GM21447 (cell line): ENCODE measurements at regions not wholly inside any gene's neighbourhood (a gene's known extent, or its start where the extent isn't known, plus 50 kb on each side); places are given as distances from the start of the nearest gene placed in this dataset.
"Not testable (repeated sequence)": the region's sequence is repeated elsewhere in the genome, so short reads cannot be mapped to it uniquely, and the experiment has no call there.

Experiments used
- ATAC-seq: cut with Tn5 transposase; IDR thresholded peaks from one replicate; pipeline ENCODE4 v1.9.1; 2021; ENCODE audit not compliant: unreplicated experiment

DNA sequence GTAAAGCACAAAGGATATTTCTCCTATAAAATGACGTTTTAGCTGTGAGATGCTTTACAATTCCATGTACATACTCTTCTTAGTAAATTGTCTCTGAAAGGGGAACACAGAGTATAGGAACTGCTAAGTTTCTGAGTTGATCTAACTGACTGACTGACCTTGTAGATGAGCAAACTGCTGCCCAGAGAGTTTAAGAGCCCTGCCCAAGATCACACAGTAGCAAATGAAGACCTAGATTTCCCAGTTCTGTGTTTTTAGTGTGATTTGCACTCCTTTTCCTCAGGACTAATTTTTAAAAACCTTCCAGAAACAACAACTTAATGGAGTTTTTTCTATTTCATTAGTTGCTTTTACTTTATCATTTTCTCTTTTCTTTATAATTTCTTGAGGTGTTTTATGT lies 247.7 kb downstream of the PDCD6IP start:
- ATAC-seq = no peak

DNA sequence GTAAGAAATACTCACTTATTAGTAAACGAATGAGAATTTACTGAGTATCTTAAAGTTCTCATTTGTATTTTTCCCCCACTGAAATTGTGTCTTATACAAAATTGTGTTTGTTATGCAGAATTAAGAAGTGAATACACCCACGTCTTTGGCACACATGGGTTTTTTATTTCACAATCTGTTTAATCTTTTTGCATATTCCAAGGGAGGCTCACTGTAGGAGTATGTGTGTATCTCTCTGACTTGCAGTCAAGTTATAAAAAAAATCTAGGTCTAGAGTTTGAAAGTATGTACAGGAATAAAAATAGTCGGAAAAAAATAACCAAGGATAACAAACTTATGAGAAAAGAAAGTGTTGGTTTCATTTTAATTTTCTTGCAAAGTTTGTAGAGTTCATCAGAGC lies 255.2 kb downstream of the PDCD6IP start:
- ATAC-seq = no peak

DNA sequence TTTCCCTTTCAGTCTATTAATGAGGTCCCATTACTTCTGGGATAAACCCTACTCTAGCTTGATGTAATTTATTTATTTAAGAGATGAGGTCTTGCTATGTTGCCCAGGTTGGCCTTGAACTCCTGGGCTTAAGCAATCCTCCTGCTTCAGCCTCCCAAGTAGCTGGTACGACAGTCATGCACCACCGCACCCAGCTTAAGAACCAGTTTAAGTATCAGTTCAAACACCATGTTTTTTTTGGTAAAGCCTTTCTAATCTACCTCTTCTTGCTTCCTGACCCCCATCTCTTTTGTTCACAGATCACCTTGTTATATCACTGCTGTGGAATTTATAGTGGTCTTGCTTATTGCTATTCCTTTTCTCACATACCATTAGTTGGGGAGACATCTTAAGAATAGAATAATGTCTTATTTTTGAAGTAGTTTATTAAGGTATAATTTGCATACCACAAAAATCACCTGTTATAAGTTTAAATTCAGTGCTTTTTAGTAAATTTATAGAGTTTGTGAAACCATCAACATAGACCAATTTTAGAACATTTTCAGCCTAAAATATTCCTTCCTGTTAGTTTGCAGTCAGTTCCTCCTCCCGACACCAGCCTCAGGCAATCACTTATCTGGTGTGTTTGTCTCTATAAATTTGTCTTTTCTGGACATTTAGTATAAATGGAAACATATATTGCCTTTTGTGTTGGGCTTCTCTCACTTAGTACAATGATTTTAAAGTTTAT lies 257.9 kb downstream of the PDCD6IP start:
- peak; percentile 26 for ATAC-seq

DNA sequence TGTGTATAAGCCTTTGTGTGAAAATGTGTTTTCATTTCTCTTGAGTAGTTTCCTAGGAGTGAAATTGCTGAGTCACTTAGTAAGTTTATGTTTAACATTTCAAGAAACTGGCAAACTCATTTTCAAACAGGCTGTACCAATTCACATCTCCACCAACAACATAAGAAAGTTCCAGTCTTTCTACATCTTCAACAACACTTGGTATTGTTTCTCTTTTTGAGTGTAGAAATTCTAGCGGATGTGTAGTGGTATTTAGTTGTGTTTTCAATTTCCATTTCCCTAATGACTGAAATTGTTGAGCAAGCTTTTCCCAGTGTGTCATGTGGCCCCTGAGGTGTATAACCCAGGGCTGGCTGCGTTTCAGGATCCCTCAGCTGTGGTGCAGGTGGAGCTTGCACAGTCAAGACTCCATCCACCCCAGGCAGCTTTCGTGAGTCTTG lies 258.5 kb downstream of the PDCD6IP start:
- peak; percentile 94 for ATAC-seq

DNA sequence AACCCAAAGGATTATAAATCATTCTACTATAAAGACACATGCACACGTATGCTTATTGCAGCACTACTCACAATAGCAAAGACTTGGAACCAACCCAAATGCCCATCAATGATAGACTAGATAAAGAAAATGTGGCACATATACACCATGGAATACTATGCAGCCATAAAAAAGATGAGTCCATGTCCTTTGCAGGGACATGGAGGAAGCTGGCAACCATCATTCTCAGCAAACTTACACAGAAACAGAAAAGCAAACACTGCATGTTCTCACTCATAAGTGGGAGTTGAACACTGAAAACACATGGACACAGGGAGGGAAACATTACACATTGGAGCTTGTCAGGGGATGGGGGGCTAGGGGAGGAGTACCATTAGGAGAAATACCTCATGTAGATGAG lies 262.6 kb downstream of the PDCD6IP start:
- ATAC-seq = not testable (repeated sequence)

DNA sequence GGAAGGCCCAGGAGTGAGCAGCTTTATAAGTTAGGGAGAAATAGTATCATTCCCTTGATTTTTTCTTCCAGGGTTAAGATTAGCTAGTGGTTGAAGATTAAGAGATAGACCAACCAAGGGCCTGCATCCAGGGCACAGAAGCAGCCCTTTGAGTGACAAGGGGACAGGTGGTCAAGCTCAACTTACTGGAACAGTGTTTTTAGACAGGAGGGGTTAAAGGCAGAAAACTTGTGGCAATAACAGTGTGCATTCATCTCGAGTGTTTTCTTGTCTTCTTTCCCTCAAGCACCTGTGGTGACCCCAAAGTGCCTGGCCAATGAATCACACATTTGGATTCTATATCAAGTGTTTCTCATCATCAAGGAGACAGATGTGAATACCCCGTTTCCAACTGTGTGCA lies 267.5 kb downstream of the PDCD6IP start:
- no peak for ATAC-seq

DNA sequence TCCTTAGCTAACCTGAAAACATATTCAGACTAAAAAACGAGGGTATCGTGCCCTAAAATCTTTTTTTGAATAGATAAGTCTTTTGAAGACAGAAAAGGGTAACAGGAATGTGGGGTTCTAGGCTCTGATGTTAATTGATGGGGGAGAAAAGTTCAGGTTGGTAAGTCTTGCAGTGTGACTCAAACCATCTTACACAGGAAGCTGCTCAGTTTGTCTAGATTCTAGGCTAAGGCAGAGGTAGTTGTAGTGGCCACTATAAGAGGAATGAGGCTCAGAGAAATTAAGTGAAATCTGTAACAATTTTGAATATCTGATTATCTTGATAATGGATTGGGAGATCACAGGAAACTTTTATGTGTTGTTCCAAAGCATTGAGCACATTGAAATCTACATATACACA lies 267.9 kb downstream of the PDCD6IP start:
- ATAC-seq = no peak

DNA sequence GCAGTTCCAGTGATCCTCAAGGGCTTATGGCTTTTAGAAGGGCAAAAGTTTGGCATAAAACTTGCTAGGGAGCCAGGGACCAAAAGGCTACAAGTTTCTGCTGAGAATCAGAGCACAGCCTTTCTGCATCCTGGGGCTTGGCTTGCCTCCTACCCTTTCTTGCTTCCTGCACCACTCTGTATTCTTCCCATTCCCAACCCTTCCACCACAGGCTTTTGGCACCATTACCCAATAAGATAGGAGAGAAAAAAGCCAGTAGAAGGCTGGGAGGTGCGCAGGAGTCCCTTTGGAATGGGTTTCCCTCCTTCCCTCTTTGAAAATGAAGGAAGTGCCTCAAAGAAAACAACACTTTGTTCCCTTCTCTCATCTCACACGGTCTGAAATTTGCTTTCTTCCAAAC lies 268.6 kb downstream of the PDCD6IP start:
- ATAC-seq = no peak

DNA sequence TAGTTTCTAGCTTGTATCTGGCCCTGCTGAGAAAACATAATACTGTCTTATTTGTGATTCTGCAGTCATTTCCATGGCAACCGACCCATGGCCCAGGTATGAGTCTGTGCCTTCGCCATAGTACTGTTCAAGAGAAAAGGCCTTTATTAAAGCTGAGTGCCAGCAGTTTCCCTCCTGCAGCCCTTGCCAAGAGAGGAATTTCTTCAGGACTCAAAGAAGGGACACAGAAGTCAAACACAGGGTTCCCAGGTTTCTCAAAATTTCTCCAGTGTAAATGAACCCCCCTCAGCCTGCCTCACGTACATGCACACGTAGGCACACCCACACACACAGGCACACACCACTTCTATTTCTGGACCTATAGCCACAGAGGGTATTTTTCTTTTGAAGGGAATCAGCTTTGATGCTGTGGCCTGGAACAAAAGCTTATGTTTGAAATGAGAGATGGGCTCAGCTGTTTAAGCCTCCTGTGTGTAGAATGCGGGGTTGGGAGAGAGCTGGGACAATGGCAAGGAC lies 269.2 kb downstream of the PDCD6IP start:
- no peak for ATAC-seq

DNA sequence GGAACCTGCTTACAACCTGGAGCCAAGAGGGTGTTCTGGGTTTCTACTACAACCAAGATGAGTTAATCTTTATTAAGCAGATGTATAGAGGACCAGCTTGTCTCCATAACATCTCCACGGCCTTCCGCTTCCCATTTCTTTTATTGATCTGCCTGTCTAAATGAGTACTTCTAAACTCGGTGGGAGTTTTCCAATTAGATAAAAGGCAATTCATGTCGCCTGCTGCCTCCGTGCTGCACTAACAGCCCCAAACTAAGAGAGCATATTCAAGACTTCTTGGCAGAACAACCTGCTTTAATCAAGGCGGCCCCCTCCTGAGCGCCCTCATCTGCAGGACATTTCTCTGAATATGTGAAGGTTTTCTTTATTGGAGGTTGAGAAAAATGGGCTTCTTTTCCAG lies 270.1 kb downstream of the PDCD6IP start:
- ATAC-seq = no peak

DNA sequence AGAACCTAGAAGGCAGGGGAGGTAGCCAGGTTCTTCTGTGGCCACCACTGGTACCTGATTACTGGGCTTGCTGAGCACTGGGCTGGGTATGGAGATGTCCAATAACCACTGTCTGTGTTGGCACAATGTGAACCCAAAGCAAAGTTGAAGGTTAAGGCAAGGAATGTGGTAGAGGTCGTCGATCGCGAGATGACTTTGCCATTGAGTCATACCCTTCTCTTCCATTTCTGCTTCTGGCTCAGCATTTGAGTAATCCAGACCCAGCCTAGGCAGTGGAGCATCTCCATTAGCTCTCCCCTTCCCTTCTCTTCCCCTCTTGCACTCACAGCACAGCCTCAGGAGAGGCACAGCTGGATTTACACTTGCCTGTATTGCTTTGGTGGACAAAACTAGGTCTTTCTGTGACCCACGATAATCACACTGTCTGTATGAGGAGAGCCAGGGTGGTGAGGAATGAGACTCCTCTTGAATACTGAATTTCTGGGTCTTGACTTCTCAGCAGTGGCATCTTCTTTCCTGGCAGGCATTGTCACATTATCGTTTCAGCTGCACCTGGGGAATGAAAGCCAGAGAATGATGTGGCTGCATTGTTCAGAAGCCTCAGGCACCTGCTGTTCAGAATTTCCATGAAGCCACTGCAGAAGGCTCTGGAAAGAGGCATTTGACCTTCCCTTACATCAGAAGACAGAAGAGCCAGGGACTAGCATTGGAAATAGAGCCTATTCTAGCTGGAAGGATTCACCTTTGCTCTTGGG lies 272.6 kb downstream of the PDCD6IP start:
- no peak for ATAC-seq

DNA sequence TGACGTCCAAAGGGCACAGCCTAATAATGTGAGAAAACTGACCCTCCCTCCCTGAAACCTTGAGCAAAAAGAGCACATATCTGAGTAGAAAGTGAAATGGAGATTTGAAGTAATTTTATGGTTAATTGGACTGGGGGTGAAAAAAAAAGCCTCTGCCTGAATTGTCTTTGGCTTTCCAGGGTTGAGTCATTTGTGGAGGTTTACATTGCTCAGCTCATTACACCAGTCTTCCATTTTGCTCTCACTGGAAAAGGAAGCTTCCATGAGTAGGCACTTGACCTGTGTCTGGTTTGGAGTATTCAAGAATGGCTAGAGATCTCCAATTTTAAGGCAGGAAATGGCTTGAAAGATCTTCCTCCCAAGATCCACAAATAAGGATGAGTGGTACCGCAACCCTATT lies 273.9 kb downstream of the PDCD6IP start:
- no peak for ATAC-seq

DNA sequence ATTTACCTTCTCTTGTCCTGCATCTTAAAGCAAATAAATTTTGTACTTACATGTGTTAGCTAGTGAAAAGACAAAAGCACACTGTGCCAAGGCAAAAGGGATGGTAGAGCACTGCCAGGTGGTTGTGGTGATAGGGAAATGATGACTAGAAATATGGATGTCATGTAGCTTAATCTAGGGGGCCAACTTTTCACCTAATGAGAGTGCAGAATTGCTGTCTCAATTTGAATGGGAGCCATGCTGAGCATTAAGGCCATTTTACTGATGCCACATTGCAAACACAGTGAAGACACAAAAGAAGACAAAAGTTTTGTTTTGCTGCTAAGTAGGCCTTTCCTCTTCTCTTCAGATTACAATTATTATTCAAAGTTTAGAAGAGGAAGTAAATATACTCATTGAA lies 274.7 kb downstream of the PDCD6IP start:
- ATAC-seq = peak; percentile 5

DNA sequence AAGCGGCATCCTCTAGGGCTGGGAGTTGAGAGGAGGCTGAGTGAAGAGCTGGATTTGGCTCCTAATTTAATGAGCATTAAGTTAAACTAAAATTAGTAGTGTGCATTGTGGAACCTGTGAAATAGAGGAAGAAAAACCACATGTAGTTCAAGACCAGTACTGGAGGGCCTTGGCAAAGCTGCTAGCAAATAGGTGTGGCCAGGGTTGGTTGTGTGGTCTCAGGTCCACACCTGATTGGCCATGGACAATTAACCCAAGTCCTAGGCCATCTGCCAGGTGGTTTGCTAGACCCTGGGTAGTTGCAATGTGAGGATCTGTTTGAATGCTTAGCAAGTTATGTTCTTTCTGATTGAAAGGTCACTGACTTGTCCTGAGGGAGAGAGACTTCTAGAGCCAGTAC lies 275.5 kb downstream of the PDCD6IP start:
- peak; percentile 34 for ATAC-seq

DNA sequence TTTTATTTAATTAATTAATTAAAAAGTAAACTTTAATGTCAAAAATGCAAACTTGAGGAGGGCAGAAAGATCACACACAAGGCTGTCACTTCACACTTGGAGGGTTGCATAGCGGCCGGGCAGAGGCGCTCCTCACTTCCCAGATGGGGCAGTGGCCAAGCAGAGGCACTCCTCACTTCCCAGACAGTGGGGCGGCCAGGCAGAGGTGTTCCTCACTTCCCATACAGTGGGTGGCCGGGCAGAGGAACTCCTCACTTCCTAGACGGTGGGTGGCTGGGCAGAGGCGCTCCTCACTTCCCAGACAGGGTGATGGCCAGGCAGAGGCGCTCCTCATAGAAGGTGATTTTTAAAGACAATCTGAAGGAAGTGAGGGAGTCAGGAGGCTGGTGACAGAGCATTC lies 277.5 kb downstream of the PDCD6IP start:
- no peak for ATAC-seq

DNA sequence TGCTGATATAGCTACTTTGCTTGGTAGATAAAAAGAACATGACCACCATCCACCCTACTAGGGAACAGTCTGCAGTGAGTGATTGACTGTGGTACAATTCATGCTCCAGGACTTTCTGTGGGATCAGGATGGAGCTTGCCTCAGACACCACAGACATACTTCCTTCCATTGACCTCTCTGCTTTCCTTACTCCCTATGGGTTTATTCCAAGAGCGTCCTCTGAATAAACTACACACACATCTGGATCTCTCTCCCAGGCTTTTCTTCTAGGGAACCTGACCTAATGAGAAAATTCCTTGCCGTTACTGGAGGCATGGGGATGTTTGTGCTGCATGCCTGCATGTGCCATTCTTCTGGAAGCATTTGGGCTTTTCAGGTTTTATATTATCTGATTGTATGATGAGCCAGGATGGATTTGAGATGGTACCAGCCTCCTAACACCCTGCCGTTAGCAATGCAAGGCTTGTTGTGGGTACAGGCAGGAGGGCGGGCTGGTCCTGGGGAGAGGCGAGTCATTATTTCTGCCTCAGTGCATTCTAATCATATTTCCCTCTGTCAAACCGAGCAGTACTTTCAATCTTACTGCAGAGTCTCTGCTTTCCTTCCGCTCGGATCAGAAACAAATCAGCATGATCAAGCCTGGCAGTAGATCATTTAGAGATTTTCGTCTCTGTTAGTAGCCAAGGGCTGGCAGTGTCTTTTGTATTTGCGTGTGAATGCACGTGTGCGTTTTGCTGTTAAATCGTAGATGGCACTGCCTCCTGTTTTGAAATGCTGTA lies 279.2 kb downstream of the PDCD6IP start:
- ATAC-seq = peak; percentile 89

DNA sequence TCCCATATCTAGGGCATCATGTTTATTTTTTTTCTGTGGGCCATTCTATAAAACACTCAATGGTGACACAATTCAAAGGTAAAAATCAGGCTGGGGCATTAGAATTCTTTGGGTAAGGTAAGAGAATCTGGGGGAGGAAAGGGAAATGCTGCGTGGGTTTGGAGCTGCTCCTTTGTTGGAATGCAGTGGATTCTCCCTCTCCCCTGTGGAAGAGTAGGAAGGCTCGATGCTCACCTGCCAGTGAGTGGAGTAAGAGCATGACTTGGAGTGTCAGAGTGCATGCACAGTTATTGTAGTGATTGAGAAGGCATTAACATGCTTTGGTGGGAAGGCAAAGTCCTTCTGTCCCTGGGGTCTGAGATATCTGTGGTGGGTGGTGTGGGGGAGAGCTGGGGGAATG lies 280.0 kb downstream of the PDCD6IP start:
- ATAC-seq = no peak

DNA sequence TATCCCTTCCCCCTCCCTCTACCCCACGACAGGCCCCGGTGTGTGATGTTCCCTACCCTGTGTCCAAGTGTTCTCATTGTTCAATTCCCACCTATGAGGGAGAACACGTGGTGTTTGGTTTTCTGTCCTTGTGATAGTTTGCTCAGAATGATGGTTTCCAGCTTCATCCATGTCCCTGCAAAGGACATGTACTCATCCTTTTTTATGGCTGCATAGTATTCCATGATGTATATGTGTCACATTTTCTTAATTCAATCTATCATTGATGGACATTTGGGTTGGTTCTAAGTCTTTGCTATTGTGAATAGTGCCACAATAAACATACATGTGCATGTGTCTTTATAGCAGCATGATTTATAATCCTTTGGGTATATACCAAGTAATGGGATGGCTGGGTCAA lies 281.4 kb downstream of the PDCD6IP start:
- ATAC-seq = not testable (repeated sequence)

DNA sequence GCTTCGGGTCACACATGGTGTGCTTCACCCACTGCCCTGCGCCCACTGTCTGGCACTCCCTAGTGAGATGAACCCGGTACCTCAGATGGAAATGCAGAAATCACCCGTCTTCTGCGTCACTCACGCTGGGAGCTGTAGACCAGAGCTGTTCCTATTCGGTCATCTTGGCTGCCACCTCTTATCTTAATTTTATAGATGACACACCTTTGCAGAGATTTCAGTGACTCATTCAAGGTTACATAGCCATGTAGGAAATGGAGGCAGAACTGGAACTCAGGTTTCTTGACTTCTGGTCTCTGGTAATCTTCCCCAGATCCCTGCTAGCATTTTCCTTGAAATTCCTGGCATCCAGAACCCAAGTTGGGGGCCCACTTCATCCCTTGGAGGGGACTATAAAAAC lies 291.9 kb downstream of the PDCD6IP start:
- not testable (repeated sequence) for ATAC-seq

DNA sequence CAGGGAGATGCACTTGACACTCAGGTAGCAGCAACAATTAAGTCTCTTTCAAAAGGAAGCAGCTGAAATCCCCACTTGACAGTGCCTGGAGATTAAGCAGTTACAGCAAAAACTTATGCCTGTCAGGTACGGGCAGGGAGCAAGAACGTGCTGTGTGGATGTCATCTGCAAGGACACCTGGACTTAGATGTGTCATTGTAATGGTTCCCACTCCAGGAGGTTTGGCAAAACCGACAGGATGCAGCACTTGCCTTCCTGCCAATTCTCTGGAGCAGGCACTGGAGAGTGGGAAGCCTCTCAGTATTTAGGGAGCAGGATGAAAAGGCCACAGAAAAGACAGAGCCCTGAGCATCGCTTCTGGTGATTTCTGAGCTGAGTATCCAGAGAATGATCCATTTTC lies 292.4 kb downstream of the PDCD6IP start:
- no peak for ATAC-seq

DNA sequence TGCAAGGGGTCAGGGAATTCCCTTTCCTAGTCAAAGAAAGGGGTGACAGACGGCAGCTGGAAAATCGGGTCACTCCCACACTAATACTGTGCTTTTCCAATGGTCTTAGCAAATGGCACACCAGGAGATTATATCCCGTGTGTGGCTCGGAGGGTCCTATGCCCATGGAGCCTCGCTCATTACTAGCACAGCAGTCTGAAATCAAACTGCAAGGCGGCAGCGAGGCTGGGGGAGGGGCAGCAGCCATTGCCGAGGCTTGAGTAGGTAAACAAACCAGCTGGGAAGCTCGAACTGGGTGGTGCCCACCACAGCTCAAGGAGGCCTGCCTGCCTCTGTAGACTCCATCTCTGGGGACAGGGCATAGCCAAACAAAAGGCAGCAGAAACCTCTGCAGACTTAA lies 295.9 kb downstream of the PDCD6IP start:
- ATAC-seq = not testable (repeated sequence)

DNA sequence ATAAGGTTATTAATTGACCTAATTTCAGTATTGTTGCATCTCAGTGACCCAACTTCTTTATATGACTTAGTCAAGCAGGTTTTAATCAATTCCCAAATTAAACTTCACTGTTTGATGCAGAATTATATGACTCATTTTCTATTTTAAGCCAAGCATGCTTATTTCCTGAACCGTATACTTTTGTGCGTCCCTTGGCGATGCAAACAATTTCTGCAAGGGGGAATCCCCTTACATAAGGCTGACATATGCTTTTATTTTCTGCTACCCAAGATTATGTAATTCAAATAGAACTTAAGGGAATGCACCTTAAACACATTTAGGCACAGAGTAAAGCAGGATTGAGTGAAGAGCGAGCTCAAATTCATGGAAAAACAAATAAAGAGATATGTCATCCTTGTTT lies 303.9 kb downstream of the PDCD6IP start:
- no peak for ATAC-seq
